Parathyroid adenoma (tissue), 2 donors: ENCODE measurements at regions not wholly inside any gene's neighbourhood (a gene's known extent, or its start where the extent isn't known, plus 50 kb on each side); places are given as distances from the start of the nearest gene placed in this dataset.
A peak's percentile ranks its signal among the peaks of the same experiment; 100 is the strongest.

Source experiments
- H2AFZ ChIP-seq: fragments of 300-600 bp; sonication (generic); one replicate; pipeline ENCODE4 v1.7.0; 2017; ENCODE audit warnings: antibody characterized with exemption, mild to moderate bottlenecking
- H3K27ac ChIP-seq: fragments of 300-600 bp; sonication (generic); one replicate; pipeline ENCODE4 v1.7.0; 2017
- H3K27me3 ChIP-seq: fragments of 300-600 bp; sonication (generic); one replicate; pipeline ENCODE4 v1.7.0; 2017; ENCODE audit warnings: low read length; ENCODE audit not compliant: control insufficient read depth, insufficient read depth
- H3K36me3 ChIP-seq: fragments of 300-600 bp; sonication (generic); one replicate; pipeline ENCODE4 v1.7.0; 2017; ENCODE audit warnings: low read length; ENCODE audit not compliant: control insufficient read depth, insufficient read depth
- H3K4me1 ChIP-seq: fragments of 300-600 bp; sonication (generic); one replicate; pipeline ENCODE4 v1.7.0; 2017; ENCODE audit warnings: control low read depth
- H3K4me2 ChIP-seq: fragments of 300-600 bp; sonication (generic); one replicate; pipeline ENCODE4 v1.7.0; 2017; ENCODE audit warnings: low read length
- H3K4me3 ChIP-seq: fragments of 300-600 bp; sonication (generic); one replicate; pipeline ENCODE4 v1.7.0; 2017; ENCODE audit warnings: low read depth, low read length
- H3K79me2 ChIP-seq: fragments of 300-600 bp; sonication (generic); one replicate; pipeline ENCODE4 v1.7.0; 2017; ENCODE audit warnings: control low read depth
- H3K9ac ChIP-seq: fragments of 300-600 bp; sonication (generic); one replicate; pipeline ENCODE4 v1.7.0; 2017; ENCODE audit warnings: mild to moderate bottlenecking
- H3K9me3 ChIP-seq: fragments of 300-600 bp; sonication (generic); one replicate; pipeline ENCODE4 v1.7.0; 2017; ENCODE audit warnings: low read length; ENCODE audit not compliant: control insufficient read depth
- CTCF ChIP-seq: fragments of 300-600 bp; sonication (generic); IDR thresholded peaks from one replicate; pipeline ENCODE4 v1.7.0; 2017; ENCODE audit warnings: antibody characterized with exemption, mild to moderate bottlenecking
- donor health status: primary hyperparathyroidism.

DNA sequence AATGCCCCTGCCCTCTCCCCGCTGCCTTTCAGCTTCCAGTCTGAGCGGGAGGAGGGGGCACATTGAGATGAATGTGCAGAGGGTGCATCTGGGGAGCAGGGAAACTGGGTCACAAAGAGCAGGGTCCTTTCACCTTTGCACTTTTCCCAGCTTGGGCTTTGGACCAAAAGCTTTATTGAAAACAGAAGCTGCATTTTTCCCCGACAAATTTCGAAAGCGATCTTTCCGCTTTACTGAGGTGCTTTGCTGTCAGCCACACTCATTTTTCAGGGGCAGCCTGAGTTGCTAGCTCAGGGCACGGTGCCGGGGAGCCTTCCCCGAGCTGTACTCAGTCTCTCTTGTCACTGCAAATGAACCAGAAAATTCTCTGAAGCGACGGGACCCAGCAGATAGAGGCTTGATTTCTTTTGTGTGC, 283.7 kb upstream of the SOX4 start:
- no peaks in the 10 kb centered on the region for H3K4me1 ChIP-seq
- no peak overlapping the region for H3K27ac ChIP-seq
- H3K9me3 ChIP-seq: no peaks in the 10 kb centered on the region
- TF ChIP-seq CTCF: no peak
- no peak overlapping the region for H3K9ac ChIP-seq
- no peak overlapping the region for H3K4me3 ChIP-seq
- H2AFZ ChIP-seq: peak overlapping the region; percentile 38
- no peaks in the 10 kb centered on the region for H3K36me3 ChIP-seq
- H3K79me2 ChIP-seq: no peaks in the 10 kb centered on the region
- H3K27me3 ChIP-seq: no peaks in the 10 kb centered on the region
- H3K4me2 ChIP-seq: peak overlapping the region; percentile 51

DNA sequence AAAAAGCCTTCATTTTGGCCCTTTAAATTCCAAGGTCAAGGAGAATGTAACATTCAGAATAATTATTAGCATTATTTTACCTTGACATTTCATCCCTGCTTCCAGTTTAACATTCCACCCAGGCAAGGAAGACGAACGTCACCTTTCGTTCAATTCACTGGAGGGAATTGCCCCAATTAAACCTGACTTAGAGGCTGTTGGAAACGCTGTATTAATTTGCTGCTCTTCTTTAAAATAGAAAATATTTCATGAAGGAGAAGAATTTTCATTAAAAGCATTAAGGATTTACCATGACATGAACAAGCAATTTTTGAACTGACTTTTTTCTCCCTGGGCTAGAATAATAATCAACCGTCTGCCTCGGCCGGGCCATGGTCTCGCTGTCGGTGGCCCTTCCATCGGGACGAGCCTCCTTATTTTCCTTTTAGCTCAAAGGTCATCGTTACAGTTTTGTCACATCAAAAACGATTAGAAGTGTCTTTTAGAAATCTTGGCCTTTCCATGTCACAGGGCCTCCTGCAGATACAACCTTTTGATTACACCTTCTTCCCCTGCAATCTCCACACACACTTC, 282.9 kb upstream of the SOX4 start:
- H3K4me3 ChIP-seq: no peak overlapping the region
- H3K27me3 ChIP-seq: no peaks in the 10 kb centered on the region
- no peak overlapping the region for H3K4me2 ChIP-seq
- TF ChIP-seq CTCF: no peak
- no peaks in the 10 kb centered on the region for H3K79me2 ChIP-seq
- no peaks in the 10 kb centered on the region for H3K9me3 ChIP-seq
- H3K4me1 ChIP-seq: no peaks in the 10 kb centered on the region
- no peaks in the 10 kb centered on the region for H3K36me3 ChIP-seq
- no peak overlapping the region for H3K9ac ChIP-seq
- no peak overlapping the region for H3K27ac ChIP-seq
- H2AFZ ChIP-seq: no peak overlapping the region

- no peaks in the 10 kb centered on the region for H3K36me3 ChIP-seq
- TF ChIP-seq CTCF: no peak
- H3K4me2 ChIP-seq: no peak overlapping the region
Measured at GRCh38 chr6:21312118-21312517, 281.4 kb upstream of the SOX4 start.

GRCh38 chr6:21317642-21318041, 275.9 kb upstream of the SOX4 start:
- H3K9me3 ChIP-seq: no peaks in the 10 kb centered on the region
- no peaks in the 10 kb centered on the region for H3K79me2 ChIP-seq
- no peak overlapping the region for H3K9ac ChIP-seq
- H3K27ac ChIP-seq: no peak overlapping the region
- no peak for TF ChIP-seq CTCF
- peak overlapping the region; percentile 38 for H2AFZ ChIP-seq
- no peaks in the 10 kb centered on the region for H3K27me3 ChIP-seq
- H3K4me3 ChIP-seq: no peak overlapping the region
- peaks cover 3% of the 10 kb centered on the region for H3K4me1 ChIP-seq
- H3K36me3 ChIP-seq: no peaks in the 10 kb centered on the region
- no peak overlapping the region for H3K4me2 ChIP-seq

More at GRCh38 chr6:21312118-21312517, 281.4 kb upstream of the SOX4 start:
- Histone ChIP-seq H3K9me3 (no peaks in the 10 kb centered on the region), H3K79me2 (no peaks in the 10 kb centered on the region), H2AFZ (no peak overlapping the region), H3K27me3 (no peaks in the 10 kb centered on the region), H3K27ac (no peak overlapping the region), H3K9ac (no peak overlapping the region), H3K4me3 (no peak overlapping the region), H3K4me1 (no peaks in the 10 kb centered on the region)

- no peak for TF ChIP-seq CTCF
Measured at GRCh38 chr6:21321076-21321475, 272.5 kb upstream of the SOX4 start.

More at GRCh38 chr6:21321076-21321475, 272.5 kb upstream of the SOX4 start:
- no peaks in the 10 kb centered on the region for H3K27me3 ChIP-seq
- H3K79me2 ChIP-seq: no peaks in the 10 kb centered on the region
- no peak overlapping the region for H3K27ac ChIP-seq
- no peaks in the 10 kb centered on the region for H3K9me3 ChIP-seq
- H3K4me2 ChIP-seq: no peak overlapping the region
- no peak overlapping the region for H2AFZ ChIP-seq
- peaks cover 3% of the 10 kb centered on the region for H3K4me1 ChIP-seq
- H3K9ac ChIP-seq: no peak overlapping the region
- H3K36me3 ChIP-seq: no peaks in the 10 kb centered on the region
- no peak overlapping the region for H3K4me3 ChIP-seq
